ENCODE measurements at regions not wholly inside any gene's neighbourhood (a gene's known extent, or its start where the extent isn't known, plus 50 kb on each side); places are given as distances from the start of the nearest gene placed in this dataset.

- Histone ChIP-seq H3K9me3 (ENCODE audit: control extremely low read depth in 1 of 3, control insufficient read depth in 2 of 3, insufficient read depth in 1 of 3, low read length in 2 of 3) (no peaks in the 10 kb centered on the region), H3K27me3 (replicated peaks in 1 of 4; ENCODE audit: control extremely low read depth in 1 of 4, control insufficient read depth in 3 of 4, insufficient read depth in 4 of 4, low read length in 3 of 4) (no peaks in the 10 kb centered on the region), H3K27ac (ENCODE audit: low read length in 2 of 2) (no peak overlapping the region), H3K36me3 (replicated peaks in 1 of 2; ENCODE audit: control extremely low read depth in 1 of 2, control insufficient read depth in 1 of 2, extremely low read depth in 1 of 2, insufficient read depth in 2 of 2, low read length in 1 of 2) (no peaks in the 10 kb centered on the region), H3K9ac (ENCODE audit: low read length) (no peak overlapping the region), H2AFZ (ENCODE audit: insufficient read depth, low read depth, low read length, poor library complexity, severe bottlenecking) (no peak overlapping the region), H3K4me3 (ENCODE audit: control extremely low read depth in 1 of 5, extremely low read depth in 1 of 5, insufficient read depth in 1 of 5, low read depth in 2 of 5, low read length in 4 of 5) (no peak overlapping the region), H3K4me1 (ENCODE audit: control insufficient read depth in 2 of 2, insufficient read depth in 2 of 2, low read length in 2 of 2) (peaks cover 4 to 11% of the 10 kb centered on the region in 2 donors), H3K4me2 (replicated peaks; ENCODE audit: low read depth, low read length, poor library complexity, severe bottlenecking) (no peak overlapping the region), H3K79me2 (ENCODE audit: control insufficient read depth, insufficient read depth, low read length) (no peaks in the 10 kb centered on the region), H4K20me1 (ENCODE audit: control insufficient read depth, insufficient read depth, low read length, poor library complexity, severe bottlenecking) (no peaks in the 10 kb centered on the region)
- ATAC-seq (ENCODE audit: low read depth) (no peak), DNase-seq (no peak)
- POLR2A ChIA-PET = no interaction called here
- CTCF ChIA-PET = interaction anchor here (1.2 kb wide), 1 partner anchor 56 kb away, joined by 3 read pairs; no protein-coding TSS in a partner anchor
- H3K4me1 Mint-ChIP-seq = peaks cover 34% of the 10 kb centered on the region
- no peak overlapping the region for H3K27ac Mint-ChIP-seq
- intact Hi-C loops (cut with micrococcal nuclease) = loop anchor here (5.0 kb wide), 1 partner anchor 46 kb away; no protein-coding TSS in a partner anchor
- H3K9me3 Mint-ChIP-seq (ENCODE audit: insufficient read depth) = no peaks in the 10 kb centered on the region
- no peak overlapping the region for H3K4me3 Mint-ChIP-seq
- H3K27me3 Mint-ChIP-seq = no peaks in the 10 kb centered on the region
- TF ChIP-seq, protein P1, sequence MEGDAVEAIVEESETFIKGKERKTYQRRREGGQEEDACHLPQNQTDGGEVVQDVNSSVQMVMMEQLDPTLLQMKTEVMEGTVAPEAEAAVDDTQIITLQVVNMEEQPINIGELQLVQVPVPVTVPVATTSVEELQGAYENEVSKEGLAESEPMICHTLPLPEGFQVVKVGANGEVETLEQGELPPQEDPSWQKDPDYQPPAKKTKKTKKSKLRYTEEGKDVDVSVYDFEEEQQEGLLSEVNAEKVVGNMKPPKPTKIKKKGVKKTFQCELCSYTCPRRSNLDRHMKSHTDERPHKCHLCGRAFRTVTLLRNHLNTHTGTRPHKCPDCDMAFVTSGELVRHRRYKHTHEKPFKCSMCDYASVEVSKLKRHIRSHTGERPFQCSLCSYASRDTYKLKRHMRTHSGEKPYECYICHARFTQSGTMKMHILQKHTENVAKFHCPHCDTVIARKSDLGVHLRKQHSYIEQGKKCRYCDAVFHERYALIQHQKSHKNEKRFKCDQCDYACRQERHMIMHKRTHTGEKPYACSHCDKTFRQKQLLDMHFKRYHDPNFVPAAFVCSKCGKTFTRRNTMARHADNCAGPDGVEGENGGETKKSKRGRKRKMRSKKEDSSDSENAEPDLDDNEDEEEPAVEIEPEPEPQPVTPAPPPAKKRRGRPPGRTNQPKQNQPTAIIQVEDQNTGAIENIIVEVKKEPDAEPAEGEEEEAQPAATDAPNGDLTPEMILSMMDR (IDR thresholded peaks at IDR 0.05) = no peak
- TF ChIP-seq EZH2 (IDR thresholded peaks at IDR 0.05; ENCODE audit: borderline replicate concordance, insufficient read depth, low read depth, low read length, poor library complexity, severe bottlenecking) = no peak
- WGBS (ENCODE audit: insufficient coverage) = 75% methylated on average over 1 of the region's 3 CpGs
These were observed 98.9 kb downstream of the MRPL39 start for GRCh38 chr21:25508364-25508763.

DNA sequence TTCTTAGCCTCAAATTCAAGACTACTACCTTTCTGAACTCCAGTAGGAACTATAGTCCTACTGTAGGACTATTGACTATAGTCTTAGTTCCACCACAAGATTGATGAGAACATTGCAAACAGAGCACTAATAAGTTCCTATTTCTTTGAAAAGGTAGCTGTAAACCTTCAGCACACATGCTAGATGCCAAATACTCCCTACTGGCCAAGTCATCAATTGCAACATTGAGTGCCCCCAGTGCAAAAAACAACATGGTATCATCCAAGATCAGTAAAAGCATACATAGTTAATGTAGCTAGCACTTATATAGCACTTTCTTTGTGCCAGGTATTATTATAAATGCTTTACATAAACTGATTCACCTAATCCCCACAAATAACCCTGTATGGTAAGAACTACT is 99.8 kb downstream of the MRPL39 start:
- TF ChIP-seq, protein P1 (IDR thresholded peaks at IDR 0.05) = peak; percentile 26
- no peak for TF ChIP-seq EZH2 (IDR thresholded peaks at IDR 0.05; ENCODE audit: borderline replicate concordance, insufficient read depth, low read depth, low read length, poor library complexity, severe bottlenecking)
- intact Hi-C loops (cut with micrococcal nuclease) = loop anchor here (5.0 kb wide), 1 partner anchor 45 kb away; no protein-coding TSS in a partner anchor
- Histone ChIP-seq H4K20me1 (ENCODE audit: control insufficient read depth, insufficient read depth, low read length, poor library complexity, severe bottlenecking) (no peaks in the 10 kb centered on the region), H3K27ac (ENCODE audit: low read length in 2 of 2) (no peak overlapping the region), H3K4me3 (ENCODE audit: control extremely low read depth in 1 of 5, extremely low read depth in 1 of 5, insufficient read depth in 1 of 5, low read depth in 2 of 5, low read length in 4 of 5) (no peak overlapping the region), H2AFZ (ENCODE audit: insufficient read depth, low read depth, low read length, poor library complexity, severe bottlenecking) (no peak overlapping the region), H3K9me3 (ENCODE audit: control extremely low read depth in 1 of 3, control insufficient read depth in 2 of 3, insufficient read depth in 1 of 3, low read length in 2 of 3) (no peaks in the 10 kb centered on the region), H3K4me2 (replicated peaks; ENCODE audit: low read depth, low read length, poor library complexity, severe bottlenecking) (no peak overlapping the region), H3K9ac (ENCODE audit: low read length) (no peak overlapping the region), H3K27me3 (replicated peaks in 1 of 4; ENCODE audit: control extremely low read depth in 1 of 4, control insufficient read depth in 3 of 4, insufficient read depth in 4 of 4, low read length in 3 of 4) (no peaks in the 10 kb centered on the region), H3K36me3 (replicated peaks in 1 of 2; ENCODE audit: control extremely low read depth in 1 of 2, control insufficient read depth in 1 of 2, extremely low read depth in 1 of 2, insufficient read depth in 2 of 2, low read length in 1 of 2) (no peaks in the 10 kb centered on the region), H3K4me1 (ENCODE audit: control insufficient read depth in 2 of 2, insufficient read depth in 2 of 2, low read length in 2 of 2) (peaks cover 4 to 11% of the 10 kb centered on the region in 2 donors), H3K79me2 (ENCODE audit: control insufficient read depth, insufficient read depth, low read length) (no peaks in the 10 kb centered on the region)
- no peaks in the 10 kb centered on the region for H3K27me3 Mint-ChIP-seq
- H3K4me3 Mint-ChIP-seq = no peak overlapping the region
- DNase-seq (peak; percentile 16), ATAC-seq (ENCODE audit: low read depth) (no peak)
- POLR2A ChIA-PET = no interaction called here
- H3K9me3 Mint-ChIP-seq (ENCODE audit: insufficient read depth) = no peaks in the 10 kb centered on the region
- no peak overlapping the region for H3K27ac Mint-ChIP-seq
- CTCF ChIA-PET = interaction anchor here (0.9 to 1.2 kb wide), 2 partner anchors 18 to 57 kb away, joined by 3 read pairs; no protein-coding TSS in a partner anchor
- H3K4me1 Mint-ChIP-seq = peaks cover 34% of the 10 kb centered on the region

Measured in B cell (primary cell).